ENCODE measurements at regions not wholly inside any gene's neighbourhood (a gene's known extent, or its start where the extent isn't known, plus 50 kb on each side); places are given as distances from the start of the nearest gene placed in this dataset.

DNA sequence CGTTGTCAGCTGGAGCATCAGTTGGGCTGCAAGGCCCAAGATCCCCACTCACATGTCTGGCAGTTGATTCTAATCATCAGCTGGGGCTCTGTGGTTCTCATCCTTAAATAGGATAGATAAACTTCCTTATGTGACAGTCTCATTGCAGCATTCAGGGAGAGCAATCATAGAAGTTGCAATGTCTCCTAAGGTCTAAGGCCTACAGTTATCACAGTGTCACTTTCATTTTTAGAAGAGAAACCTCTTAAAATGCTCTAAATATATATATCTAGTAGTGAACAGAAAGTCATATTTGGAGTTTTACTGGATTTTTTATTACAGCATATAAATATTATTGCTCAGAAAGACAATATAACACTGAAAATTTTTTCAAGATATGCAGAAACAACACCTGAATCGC lies 226.0 kb upstream of the PPP1R2C start:
- H3K27ac Mint-ChIP-seq: peak overlapping the region; percentile 81

DNA sequence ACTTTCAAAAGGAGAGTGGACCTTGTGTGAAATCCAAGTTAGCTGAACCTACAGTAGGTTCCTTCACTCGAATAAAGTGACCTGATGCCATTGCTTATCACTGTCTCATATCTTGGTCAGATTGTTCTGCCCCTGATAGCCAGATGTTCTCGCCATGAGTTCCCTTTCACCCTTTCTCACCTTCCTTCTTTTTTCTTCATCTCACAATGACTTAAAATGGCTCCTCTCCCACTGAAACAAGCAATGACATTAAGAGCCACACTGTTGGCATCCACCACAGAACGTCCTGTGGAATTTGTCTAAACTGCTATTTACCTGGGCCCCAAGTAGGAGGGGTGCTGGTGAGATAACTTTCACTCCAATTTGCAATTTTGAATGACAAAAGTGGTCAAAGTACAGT lies 227.6 kb upstream of the PPP1R2C start:
- Mint-ChIP-seq H3K27me3 (no peaks in the 10 kb centered on the region), H3K4me1 (peaks cover 23% of the 10 kb centered on the region), H3K4me3 (no peak overlapping the region), H3K27ac (no peak overlapping the region), H3K9me3 (ENCODE audit: insufficient read depth) (no peaks in the 10 kb centered on the region)
- Histone ChIP-seq H4K20me1 (ENCODE audit: control insufficient read depth, insufficient read depth, low read length, poor library complexity, severe bottlenecking) (no peaks in the 10 kb centered on the region), H3K27ac (ENCODE audit: low read length in 2 of 2) (no peak overlapping the region), H3K79me2 (ENCODE audit: control insufficient read depth, insufficient read depth, low read length) (no peaks in the 10 kb centered on the region), H3K4me2 (replicated peaks; ENCODE audit: low read depth, low read length, poor library complexity, severe bottlenecking) (no peak overlapping the region), H3K4me3 (ENCODE audit: control extremely low read depth in 1 of 5, extremely low read depth in 1 of 5, insufficient read depth in 1 of 5, low read depth in 2 of 5, low read length in 4 of 5) (no peak overlapping the region), H3K36me3 (replicated peaks in 1 of 2; ENCODE audit: control extremely low read depth in 1 of 2, control insufficient read depth in 1 of 2, extremely low read depth in 1 of 2, insufficient read depth in 2 of 2, low read length in 1 of 2) (no peaks in the 10 kb centered on the region), H3K9ac (ENCODE audit: low read length) (no peak overlapping the region), H3K4me1 (ENCODE audit: control insufficient read depth in 2 of 2, insufficient read depth in 2 of 2, low read length in 2 of 2) (peaks cover 6 to 16% of the 10 kb centered on the region in 2 donors), H3K9me3 (ENCODE audit: control extremely low read depth in 1 of 3, control insufficient read depth in 2 of 3, insufficient read depth in 1 of 3, low read length in 2 of 3) (no peaks in the 10 kb centered on the region), H2AFZ (ENCODE audit: insufficient read depth, low read depth, low read length, poor library complexity, severe bottlenecking) (no peak overlapping the region), H3K27me3 (replicated peaks in 1 of 4; ENCODE audit: control extremely low read depth in 1 of 4, control insufficient read depth in 3 of 4, insufficient read depth in 4 of 4, low read length in 3 of 4) (no peaks in the 10 kb centered on the region)
- WGBS (ENCODE audit: insufficient coverage): no CpG with 5 or more reads among the region's 3 CpGs
- intact Hi-C loops (cut with micrococcal nuclease): no loop called here
- DNase-seq (no peak), ATAC-seq (ENCODE audit: low read depth) (no peak)
- TF ChIP-seq EZH2 (IDR thresholded peaks at IDR 0.05; ENCODE audit: borderline replicate concordance, insufficient read depth, low read depth, low read length, poor library complexity, severe bottlenecking): no peak
- TF ChIP-seq, protein P1, sequence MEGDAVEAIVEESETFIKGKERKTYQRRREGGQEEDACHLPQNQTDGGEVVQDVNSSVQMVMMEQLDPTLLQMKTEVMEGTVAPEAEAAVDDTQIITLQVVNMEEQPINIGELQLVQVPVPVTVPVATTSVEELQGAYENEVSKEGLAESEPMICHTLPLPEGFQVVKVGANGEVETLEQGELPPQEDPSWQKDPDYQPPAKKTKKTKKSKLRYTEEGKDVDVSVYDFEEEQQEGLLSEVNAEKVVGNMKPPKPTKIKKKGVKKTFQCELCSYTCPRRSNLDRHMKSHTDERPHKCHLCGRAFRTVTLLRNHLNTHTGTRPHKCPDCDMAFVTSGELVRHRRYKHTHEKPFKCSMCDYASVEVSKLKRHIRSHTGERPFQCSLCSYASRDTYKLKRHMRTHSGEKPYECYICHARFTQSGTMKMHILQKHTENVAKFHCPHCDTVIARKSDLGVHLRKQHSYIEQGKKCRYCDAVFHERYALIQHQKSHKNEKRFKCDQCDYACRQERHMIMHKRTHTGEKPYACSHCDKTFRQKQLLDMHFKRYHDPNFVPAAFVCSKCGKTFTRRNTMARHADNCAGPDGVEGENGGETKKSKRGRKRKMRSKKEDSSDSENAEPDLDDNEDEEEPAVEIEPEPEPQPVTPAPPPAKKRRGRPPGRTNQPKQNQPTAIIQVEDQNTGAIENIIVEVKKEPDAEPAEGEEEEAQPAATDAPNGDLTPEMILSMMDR (IDR thresholded peaks at IDR 0.05): no peak
- ChIA-PET POLR2A (no interaction called here), CTCF (no interaction called here)

More for the DNA sequence above, 226.0 kb upstream of the PPP1R2C start:
- Mint-ChIP-seq H3K27me3 (no peaks in the 10 kb centered on the region), H3K4me3 (no peak overlapping the region), H3K4me1 (peaks cover 26% of the 10 kb centered on the region), H3K9me3 (ENCODE audit: insufficient read depth) (no peaks in the 10 kb centered on the region)
- Histone ChIP-seq H2AFZ (ENCODE audit: insufficient read depth, low read depth, low read length, poor library complexity, severe bottlenecking) (no peak overlapping the region), H3K4me3 (ENCODE audit: control extremely low read depth in 1 of 5, extremely low read depth in 1 of 5, insufficient read depth in 1 of 5, low read depth in 2 of 5, low read length in 4 of 5) (no peak overlapping the region), H3K4me2 (replicated peaks; ENCODE audit: low read depth, low read length, poor library complexity, severe bottlenecking) (peak overlapping the region; percentile 9), H3K27me3 (replicated peaks in 1 of 4; ENCODE audit: control extremely low read depth in 1 of 4, control insufficient read depth in 3 of 4, insufficient read depth in 4 of 4, low read length in 3 of 4) (no peaks in the 10 kb centered on the region), H3K9me3 (ENCODE audit: control extremely low read depth in 1 of 3, control insufficient read depth in 2 of 3, insufficient read depth in 1 of 3, low read length in 2 of 3) (no peaks in the 10 kb centered on the region), H3K9ac (ENCODE audit: low read length) (no peak overlapping the region), H3K36me3 (replicated peaks in 1 of 2; ENCODE audit: control extremely low read depth in 1 of 2, control insufficient read depth in 1 of 2, extremely low read depth in 1 of 2, insufficient read depth in 2 of 2, low read length in 1 of 2) (no peaks in the 10 kb centered on the region), H3K79me2 (ENCODE audit: control insufficient read depth, insufficient read depth, low read length) (no peaks in the 10 kb centered on the region), H3K27ac (ENCODE audit: low read length in 2 of 2) (no peak overlapping the region), H4K20me1 (ENCODE audit: control insufficient read depth, insufficient read depth, low read length, poor library complexity, severe bottlenecking) (no peaks in the 10 kb centered on the region), H3K4me1 (ENCODE audit: control insufficient read depth in 2 of 2, insufficient read depth in 2 of 2, low read length in 2 of 2) (peaks cover 6 to 16% of the 10 kb centered on the region in 2 donors)
- no CpG with 5 or more reads among the region's 2 CpGs for WGBS (ENCODE audit: insufficient coverage)
- intact Hi-C loops (cut with micrococcal nuclease): no loop called here
- no peak for DNase-seq
- POLR2A ChIA-PET: no interaction called here
- CTCF ChIA-PET: interaction anchor here (0.7 kb wide), 1 partner anchor 164 kb away, joined by 3 read pairs; no protein-coding TSS in a partner anchor
- no peak for ATAC-seq (ENCODE audit: low read depth)
- TF ChIP-seq, protein P1 (IDR thresholded peaks at IDR 0.05): no peak
- no peak for TF ChIP-seq EZH2 (IDR thresholded peaks at IDR 0.05; ENCODE audit: borderline replicate concordance, insufficient read depth, low read depth, low read length, poor library complexity, severe bottlenecking)

Data from B cell (primary cell).